GM04503 (cell line): ENCODE measurements at regions not wholly inside any gene's neighbourhood (a gene's known extent, or its start where the extent isn't known, plus 50 kb on each side); places are given as distances from the start of the nearest gene placed in this dataset.
"Not testable (repeated sequence)": the region's sequence is repeated elsewhere in the genome, so short reads cannot be mapped to it uniquely, and the experiment has no call there.

Experiments
- DNase-seq: peaks from one replicate; pipeline ENCODE4 v3.0.0-alpha.2; 2012; ENCODE audit warnings: low read depth

DNA sequence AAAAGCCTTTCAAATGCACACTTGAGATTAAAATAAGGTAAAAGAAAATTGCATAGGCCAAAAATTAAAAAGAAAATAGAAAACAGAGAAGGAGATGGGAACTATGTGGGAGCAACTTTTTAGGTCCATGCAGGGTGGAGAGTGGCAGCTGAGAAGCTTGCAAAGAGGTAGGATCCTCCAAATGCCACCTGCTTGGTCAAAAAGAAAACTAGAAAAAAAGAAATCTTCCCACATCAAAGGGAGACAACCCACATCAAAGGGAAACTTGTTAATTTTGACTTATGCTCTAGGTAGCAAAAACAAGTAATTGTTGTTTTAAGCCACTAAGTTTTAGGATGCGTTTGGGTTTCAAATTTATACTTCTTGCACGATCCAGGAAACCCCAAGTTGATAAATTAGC lies 342.9 kb downstream of the IL20RB start:
- no peak for DNase-seq

DNA sequence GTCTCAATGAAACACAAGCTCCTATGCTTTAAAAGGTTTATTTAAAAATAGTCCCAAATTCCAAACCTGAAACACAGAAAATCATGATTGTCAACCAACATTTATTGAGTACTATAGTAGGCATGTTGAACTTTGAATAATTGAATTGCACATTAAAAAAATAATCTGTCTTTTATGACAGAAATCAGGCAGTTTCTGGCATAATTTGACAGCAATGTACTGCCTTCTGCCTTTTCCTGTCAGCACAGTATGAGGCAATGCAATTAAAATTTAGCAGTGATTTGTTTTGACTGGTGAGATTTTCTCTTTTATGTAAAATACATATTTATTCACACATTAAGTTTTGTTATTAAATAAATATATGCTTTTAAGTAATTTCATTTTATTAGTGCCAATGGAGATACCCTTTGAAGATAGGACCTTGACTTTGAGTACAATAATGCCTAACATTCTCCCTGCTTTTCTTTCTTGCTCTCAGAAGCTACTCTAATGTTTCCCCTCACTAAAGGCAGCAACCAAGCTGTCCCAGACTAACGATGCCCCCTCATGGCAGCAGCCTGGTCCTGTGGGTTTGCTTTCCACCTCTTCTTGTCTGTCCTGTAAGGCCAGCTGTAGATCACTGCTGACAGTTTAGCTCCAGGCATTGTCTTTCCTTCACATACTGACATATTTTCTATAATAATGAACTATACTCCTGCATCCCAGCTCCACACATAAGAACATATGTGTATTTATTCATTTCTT lies 346.7 kb downstream of the IL20RB start:
- DNase-seq: no peak

DNA sequence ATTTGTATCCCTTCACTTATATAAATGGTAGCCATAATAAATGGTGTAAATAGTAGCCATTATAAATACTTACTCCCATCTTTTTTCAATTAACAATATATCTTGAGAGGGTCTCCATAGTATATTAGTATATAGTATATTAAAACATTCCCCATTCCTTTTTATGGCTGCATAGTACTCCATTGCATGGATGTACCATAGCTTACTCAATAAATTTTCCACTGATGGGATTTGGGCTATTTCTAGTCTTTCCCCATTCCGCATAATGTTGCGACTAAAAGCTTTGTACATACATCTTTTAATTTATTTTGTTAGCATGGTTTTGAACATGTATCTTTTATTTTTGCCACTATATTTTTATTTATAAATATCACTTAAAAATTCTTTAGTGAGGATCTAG lies 366.3 kb downstream of the IL20RB start:
- DNase-seq: no peak

DNA sequence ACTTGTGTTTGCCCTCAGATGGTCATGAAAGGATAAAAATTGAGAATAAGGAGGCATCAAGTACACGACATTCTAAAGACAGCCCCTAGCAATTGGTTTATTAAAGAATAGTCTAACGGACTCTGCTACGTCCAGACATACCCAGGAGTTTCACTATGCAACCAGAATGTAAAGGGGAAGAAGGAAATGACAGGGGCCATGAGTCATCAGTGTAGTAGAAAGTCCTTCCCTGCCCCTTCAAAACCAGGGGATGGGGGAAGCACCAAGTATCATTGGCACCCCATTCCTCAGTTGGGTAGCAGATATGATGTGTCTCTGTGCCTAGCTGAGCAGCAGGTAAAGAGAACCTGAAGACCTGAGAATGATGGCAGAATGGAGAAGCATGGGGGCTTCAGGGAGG lies 367.4 kb downstream of the IL20RB start:
- DNase-seq: no peak

DNA sequence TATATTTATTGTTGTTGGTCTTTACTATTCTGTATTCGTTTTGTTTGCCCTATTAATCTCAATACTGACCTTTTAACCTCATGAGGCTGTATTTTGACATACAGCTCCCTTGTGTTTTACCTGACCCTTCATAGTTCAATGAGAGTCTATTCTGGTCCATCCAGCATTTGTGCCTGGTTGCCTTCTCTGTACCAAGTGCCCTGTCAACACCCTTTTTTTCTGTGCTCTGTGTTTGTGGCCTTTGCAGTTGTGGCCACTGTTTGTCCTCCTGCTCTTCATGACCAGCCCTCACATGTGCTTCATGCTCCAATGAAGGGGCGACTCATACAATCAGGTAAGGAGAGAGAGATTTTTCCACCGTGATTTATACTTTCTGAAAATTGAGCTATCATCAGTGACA lies 368.2 kb downstream of the IL20RB start:
- DNase-seq: no peak

DNA sequence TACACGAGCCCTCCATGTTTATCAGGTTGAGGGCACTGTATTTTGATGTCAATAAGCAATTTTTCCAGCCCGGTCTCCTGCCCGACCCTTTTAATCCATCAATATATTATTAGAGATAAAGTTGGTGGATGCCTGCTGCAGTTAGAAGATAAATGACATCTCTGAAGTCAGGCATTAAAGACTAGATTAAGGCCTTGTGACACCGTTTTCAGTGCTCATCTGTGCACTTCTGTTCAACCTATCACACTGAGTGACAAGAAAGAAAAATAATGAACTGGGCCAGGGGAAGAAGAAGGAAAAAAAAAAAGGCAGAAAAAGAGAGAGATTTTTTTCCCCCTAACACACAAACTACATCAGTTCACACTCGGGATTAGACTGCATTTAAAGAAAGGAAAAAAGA lies 371.8 kb downstream of the IL20RB start:
- DNase-seq: no peak

DNA sequence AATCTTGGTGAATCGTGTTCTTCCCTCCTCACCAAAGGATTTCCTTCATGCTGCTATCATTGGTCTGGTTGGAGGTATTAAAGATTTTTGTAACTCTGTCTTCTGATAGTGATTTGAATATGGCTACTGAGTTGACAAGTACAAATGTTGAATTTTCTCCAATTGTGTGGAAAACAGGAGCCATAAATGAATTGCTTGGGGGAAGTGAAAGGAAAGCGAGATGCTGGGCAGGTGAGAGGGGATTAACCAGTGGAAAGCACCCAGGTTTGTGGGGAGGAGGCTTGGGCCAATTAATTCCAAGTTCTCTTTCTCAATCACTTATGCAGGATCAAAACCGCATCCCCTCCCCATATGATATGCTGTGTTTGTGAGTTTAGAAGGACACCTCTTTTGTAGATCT lies 372.5 kb downstream of the IL20RB start:
- DNase-seq: no peak

DNA sequence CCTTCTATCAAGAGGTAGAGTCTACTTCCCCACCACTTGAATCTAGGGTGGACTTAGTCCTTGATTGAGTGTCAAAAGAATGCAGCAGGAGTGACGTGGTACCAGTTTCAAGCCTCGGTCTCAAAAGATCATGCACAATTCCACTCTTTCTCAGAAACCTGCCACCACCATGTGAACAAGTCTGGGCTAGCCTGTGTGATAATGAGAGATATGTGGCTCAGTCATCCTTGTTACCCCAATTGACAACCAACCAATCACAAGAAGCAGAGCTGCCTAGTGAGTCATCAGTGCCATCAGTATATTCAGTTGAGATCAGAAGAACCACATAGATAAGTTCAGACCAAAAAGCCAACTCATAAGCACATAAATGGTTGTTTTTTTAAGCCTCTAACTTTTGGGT lies 374.5 kb downstream of the IL20RB start:
- DNase-seq: no peak

DNA sequence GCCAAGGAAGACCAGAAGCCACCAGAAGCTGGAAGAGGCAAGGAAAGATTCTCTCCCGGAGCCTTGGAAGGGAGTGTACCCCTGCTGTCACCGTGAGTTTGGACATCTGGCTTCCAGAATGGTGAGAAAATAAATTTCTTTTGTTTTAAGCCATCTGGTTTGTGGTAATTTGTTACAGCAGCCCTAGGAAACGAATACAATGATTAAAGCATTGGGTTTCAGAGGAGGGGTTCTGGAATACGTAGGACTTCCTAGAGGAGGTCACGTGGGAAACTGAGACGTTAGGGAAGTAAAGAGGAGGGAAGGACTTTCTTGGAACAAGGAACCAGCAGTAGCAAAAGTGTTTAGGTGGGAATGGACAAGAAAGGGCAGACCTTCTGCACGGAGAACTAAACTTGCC lies 377.7 kb downstream of the IL20RB start:
- no peak for DNase-seq

DNA sequence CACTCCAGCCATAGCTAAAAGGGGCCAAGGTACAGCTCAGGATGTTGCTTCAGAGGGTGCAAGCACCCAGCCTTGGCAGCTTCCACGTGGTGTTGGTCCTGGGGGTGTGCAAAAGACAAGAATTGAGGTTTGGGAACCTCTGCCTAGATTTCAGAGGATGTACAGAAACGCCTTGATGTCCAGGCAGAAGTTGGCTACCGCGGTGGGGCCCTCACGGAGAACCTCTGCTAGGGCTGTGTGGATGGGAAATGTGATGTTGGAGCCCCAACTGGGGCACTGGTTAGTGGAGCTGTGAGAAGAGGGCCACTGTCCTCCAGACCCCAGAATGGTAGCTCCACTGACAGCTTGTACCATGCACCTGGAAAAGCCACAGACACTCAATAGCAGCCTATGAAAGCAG lies 380.6 kb downstream of the IL20RB start:
- DNase-seq: not testable (repeated sequence)

DNA sequence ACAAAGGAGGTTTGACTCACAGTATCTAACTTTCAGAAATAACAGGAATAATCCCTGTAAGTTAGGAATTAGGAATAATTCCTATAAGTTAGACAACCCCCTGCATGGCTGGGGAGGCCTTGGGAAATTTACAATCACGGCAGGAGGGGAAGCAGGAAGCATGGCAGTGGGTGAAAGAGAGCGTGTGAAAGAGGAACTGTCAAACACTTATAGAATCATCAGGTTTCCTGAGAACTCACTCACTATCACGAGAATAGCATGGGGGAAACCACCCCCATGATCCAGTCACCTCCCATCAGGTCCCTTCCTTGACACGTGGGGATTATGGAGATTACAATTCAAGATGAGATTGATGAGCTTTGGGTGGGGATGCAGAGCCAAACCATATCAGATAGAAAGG lies 385.5 kb downstream of the IL20RB start:
- DNase-seq: no peak

DNA sequence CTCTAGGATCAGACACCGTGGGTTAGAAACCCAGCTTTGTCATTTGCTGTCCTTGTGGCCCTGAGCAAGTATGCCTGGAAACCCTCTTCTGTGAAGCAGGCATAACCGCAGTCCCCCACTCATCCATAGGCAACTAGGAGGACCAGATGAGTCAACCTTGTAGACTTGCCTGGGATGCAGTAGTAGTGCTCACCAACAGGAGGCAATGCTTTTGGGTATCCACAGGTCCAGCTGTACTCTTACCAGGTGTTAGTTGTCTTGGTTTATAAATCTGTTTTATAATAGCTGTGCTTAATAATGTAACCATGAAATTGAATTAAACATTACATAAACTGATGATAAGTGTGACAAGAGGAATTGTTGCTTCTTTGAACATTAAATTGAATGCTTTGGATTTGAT lies 389.3 kb downstream of the IL20RB start:
- DNase-seq: no peak

DNA sequence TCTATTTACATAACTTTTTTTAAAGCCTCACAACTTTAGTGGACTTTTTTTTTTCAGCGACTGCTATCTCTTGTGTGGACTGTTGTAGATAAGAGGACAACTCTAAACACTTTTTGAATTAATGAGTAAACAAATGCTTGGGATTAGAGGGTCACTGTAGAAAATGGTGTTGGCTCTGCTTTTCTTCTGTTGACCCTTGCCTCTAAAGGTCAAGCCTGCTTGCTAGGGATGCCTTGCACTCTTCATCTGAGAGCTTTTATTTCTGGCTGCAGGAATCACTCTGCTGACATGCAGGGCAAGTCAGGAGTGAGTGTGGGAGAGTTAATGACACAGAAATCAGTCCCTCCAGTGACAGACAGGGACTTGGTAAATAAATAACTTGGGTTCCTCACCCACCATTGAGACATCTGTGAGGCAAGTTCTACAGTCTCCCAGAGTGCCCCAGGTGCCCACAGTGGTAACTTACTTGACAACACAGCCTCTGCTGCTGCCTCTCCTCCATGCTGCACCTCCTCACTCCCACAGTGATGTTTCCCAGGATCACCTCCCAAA lies 390.1 kb downstream of the IL20RB start:
- no peak for DNase-seq

DNA sequence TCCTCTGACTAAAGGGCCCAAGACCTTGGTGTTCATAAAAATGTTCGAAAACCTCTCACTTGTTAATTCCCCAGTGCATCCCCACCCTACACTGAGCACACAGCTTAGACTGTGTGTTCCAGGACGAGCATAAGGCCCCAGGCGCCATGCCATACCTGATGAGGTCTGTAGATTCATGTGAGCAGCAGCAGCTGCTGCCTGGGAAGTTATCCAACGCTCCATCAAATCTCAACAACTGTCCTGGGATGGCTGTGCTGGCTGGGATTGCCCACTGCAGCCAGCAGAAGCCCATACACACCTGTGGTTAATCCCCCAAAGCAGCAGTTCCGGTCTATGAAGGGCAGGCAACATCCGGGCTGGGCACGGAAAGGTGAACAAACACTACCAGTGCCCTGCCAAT lies 391.2 kb downstream of the IL20RB start:
- no peak for DNase-seq

DNA sequence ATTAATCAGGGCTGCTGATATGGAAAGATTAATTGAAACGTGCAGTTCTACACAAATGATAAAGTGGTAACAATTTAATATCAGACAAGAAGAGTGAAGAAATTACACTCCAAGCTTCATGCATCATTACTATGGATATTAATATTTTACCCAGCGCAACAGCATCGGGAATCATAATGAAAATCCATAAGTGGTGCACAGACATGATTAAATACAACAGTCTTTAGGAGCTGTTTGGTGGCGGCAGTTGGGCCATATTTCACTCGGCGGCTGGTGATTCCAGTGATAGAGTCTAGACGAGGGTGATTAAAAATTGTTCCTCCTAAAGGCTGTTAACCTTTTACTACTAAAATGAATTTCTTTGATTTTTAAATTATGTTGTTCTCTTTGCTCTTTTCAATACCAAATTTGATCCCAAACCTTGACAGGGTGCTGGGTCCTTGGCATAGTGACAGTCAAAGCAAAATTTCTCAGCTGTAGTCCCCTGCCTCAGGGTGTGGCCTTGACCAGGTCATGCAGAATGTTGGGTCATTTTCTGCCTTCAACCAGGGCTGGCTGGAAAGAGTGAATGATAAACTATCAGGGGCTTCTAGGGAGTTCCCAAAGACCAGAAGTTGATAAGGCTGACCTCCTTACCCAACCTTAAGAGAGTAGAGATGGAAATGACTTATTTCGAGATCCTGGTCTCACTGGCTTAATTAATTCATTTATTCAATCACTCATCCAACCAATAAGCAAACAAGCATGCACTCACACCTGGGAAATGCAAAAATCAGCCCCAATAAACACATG lies 392.0 kb downstream of the IL20RB start:
- no peak for DNase-seq

DNA sequence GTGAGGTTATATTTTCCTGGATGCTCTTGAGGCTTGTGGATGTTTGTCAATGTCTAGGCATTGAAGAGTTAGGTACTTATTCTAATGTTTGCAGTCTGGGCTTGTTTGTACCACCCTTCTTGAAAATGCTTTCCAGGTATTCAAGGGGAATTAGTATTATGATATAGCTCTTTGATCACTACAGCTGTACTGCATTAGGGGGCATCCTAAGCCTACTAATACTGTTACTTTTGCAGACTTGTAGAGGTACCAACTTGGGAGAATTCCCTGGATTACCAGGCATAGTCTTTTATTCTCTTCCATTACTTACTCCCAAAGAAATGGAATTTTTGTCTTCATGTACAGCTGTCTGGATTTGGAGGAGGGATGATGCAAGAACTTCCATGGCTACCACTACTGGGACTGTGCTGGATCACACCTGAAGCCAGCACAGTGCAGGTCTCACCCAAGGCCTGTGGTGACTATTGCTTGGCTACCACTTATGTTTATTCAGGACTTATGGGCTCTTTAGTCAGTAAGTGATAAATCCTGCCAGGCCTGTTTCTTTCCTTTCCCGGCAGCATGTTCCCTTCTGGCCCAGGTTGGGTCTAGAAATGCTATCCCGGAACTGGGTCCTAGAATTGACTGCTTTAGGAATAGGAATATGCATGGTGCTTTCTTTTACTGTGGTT lies 402.9 kb downstream of the IL20RB start:
- DNase-seq: no peak

DNA sequence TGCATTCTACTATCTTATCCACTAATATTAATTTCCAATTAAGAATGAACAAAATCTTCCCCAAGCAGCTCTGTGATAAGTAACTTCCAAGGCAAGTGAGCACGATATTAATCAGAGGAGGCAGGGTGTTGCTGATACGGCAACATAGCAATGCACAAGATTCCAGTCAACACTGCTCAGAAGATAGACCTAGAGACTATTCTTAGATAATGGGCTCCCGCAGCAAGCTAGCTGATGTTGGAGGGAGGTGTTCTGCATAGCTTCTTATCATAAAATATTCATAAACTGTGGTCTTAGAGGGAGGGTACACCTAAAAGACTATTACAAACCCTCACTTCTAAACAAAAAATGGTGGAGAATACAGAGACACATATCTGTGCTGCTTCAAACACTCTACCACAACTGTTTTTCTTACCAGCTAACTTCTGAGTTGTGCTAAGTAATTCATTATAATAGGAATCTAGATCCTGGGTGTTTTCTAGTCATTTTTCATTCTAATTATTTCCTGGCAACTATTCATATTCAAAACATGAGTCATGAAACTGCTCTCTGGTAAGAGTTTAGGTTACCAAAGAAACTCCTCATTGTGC lies 382.0 kb upstream of the SOX14 start:
- no peak for DNase-seq

DNA sequence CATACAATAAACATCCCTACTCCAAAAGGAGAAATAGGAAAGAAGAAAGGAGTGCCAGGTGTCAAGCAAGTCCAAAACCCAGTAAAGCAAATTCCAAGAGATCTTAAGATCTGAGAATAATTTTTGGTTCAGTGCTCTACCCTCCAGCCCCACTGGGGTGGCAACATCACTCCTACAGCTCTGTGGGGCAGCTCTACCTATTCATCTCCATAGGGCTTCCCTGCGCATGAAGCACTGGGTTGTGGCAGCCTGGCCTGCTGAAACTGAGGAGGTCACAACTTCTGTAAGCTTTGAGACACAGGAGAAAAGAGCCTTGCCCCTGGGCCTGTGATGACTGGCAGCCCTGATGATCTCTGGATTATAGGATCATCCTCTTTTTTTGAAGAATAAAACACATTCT lies 378.2 kb upstream of the SOX14 start:
- no peak for DNase-seq

DNA sequence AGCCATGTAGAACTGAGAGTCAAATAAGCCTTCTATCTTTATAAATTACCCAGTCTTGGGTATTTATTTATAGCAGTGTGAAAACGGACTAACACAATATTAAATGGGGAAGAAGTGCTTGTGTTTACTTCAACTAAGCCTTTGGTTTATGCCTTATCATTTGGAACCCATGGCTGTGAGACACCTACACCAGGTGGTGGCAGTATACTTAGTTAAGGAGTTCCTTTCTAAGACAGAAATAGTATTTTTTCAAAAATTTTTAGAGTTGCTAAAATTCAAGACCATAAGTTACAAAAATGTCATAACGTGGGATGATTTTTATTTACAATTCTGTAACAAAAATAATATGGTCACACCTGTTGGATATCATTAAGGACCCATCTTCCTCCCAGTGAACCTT lies 354.5 kb upstream of the SOX14 start:
- DNase-seq: no peak

DNA sequence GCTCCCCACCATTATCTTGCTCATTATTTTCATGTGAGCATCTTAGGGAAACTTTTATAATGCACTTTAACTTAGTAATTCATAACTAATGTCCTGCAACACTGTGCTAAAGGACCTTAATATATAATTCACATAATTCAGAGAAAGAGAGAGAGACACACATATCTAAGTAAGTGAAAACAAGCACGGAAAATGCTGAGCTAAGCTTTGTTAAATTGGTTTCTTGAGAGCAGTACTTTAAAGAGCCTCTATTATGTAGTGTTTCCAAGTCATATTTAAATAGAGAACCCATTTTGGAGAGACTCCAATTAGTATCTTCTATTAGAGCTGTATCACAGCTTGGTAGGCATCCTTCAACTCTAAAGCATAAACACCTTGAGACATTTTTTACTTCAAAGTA lies 354.1 kb upstream of the SOX14 start:
- DNase-seq: no peak

DNA sequence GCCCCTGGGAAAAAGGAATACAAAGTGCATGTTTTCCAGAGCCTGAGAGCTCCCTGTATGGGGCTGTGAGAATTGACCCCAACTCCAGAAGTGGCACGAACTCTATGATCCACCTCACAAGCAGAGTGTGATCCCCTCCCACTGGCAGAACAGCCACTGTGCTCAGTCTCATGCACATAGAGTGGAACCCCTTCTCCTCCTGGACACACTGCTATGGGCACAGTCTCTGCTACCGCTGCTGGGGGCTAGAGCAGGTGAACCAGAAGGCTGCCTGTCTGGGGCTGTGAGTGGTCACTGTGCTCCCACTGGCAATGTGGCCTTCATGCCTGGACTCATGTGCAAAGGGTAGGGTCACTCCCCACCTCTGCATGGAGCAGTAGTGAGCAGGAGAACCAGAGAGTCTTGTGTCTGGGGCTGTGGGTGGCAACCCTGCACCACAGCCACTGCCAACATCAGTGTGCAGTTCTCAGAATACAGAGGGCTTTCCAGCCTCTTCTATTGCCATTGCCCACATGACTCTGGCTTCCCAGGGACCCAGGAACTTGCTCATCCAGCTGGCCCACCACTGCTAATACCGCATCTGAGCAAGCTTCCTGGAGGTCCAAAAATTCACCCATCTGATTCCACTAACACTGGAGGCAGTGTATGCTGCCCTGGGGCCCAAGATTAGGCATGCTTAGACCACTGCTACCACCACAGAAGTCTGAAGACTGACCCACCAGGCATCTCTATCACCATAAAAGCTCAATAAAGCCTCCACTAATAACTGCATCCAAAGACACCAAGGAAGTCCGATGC lies 343.7 kb upstream of the SOX14 start:
- no peak for DNase-seq

DNA sequence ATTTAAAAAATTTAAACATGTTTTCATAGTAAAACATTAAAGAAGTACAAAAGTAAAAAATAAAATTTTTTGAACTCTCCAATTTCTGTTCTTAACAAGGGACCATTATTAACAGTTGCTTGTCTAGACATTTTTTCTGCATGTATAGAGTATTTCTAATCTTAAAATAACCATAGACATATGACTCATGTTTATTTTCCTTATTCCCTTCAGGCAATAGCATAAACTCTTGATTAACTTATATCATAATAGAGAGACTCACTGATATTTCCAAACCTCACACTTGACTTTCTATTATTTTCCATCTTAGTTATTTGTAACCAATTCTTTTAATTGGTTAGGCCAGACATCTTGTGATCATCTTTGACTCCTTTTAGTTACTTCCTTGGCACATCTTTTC lies 325.6 kb upstream of the SOX14 start:
- DNase-seq: no peak
